GM19351 (cell line): ENCODE measurements at regions not wholly inside any gene's neighbourhood (a gene's known extent, or its start where the extent isn't known, plus 50 kb on each side); places are given as distances from the start of the nearest gene placed in this dataset.
"Not testable (repeated sequence)": the region's sequence is repeated elsewhere in the genome, so short reads cannot be mapped to it uniquely, and the experiment has no call there.

ENCODE experiments used
- ATAC-seq: cut with Tn5 transposase; IDR thresholded peaks from one replicate; pipeline ENCODE4 v1.9.1; 2021; ENCODE audit warnings: mild to moderate bottlenecking, moderate library complexity; ENCODE audit not compliant: unreplicated experiment

- ATAC-seq, result no peak
Observed at GRCh38 chr7:12979181-12979580, 291.7 kb downstream of the ARL4A start.

- no peak for ATAC-seq
Observed at GRCh38 chr7:12982178-12982577, 294.7 kb downstream of the ARL4A start.

GRCh38 chr7:12984117-12984516, 296.7 kb downstream of the ARL4A start:
- ATAC-seq, result no peak

GRCh38 chr7:12985228-12985627, 297.8 kb downstream of the ARL4A start:
- ATAC-seq, result no peak

- no peak for ATAC-seq
Observed at GRCh38 chr7:12985752-12986151, 298.3 kb downstream of the ARL4A start.

- ATAC-seq, result no peak
Observed at GRCh38 chr7:12987238-12987637, 299.8 kb downstream of the ARL4A start.

GRCh38 chr7:12990440-12990839, 303.0 kb downstream of the ARL4A start:
- no peak for ATAC-seq

GRCh38 chr7:12993025-12993424, 305.6 kb downstream of the ARL4A start:
- ATAC-seq, result no peak

GRCh38 chr7:12995912-12996469, 308.6 kb downstream of the ARL4A start:
- no peak for ATAC-seq

GRCh38 chr7:13007331-13007730, 319.9 kb downstream of the ARL4A start:
- no peak for ATAC-seq

- ATAC-seq, result no peak
Observed at GRCh38 chr7:13009517-13009916, 322.1 kb downstream of the ARL4A start.

GRCh38 chr7:13014011-13014410, 326.6 kb downstream of the ARL4A start:
- no peak for ATAC-seq

GRCh38 chr7:13016036-13016581, 328.7 kb downstream of the ARL4A start:
- no peak for ATAC-seq

- no peak for ATAC-seq
Observed at GRCh38 chr7:13016592-13017332, 329.3 kb downstream of the ARL4A start.

GRCh38 chr7:13017333-13017857, 330.0 kb downstream of the ARL4A start:
- no peak for ATAC-seq

- no peak for ATAC-seq
Observed at GRCh38 chr7:13017881-13018280, 330.4 kb downstream of the ARL4A start.

- no peak for ATAC-seq
Observed at GRCh38 chr7:13021566-13022300, 334.3 kb downstream of the ARL4A start.

- ATAC-seq, result no peak
Observed at GRCh38 chr7:13024121-13024674, 336.8 kb downstream of the ARL4A start.

GRCh38 chr7:13025043-13025442, 337.6 kb downstream of the ARL4A start:
- ATAC-seq, result not testable (repeated sequence)

GRCh38 chr7:13027321-13027720, 339.9 kb downstream of the ARL4A start:
- no peak for ATAC-seq
